ENCODE measurements at regions not wholly inside any gene's neighbourhood (a gene's known extent, or its start where the extent isn't known, plus 50 kb on each side); places are given as distances from the start of the nearest gene placed in this dataset.

DNA sequence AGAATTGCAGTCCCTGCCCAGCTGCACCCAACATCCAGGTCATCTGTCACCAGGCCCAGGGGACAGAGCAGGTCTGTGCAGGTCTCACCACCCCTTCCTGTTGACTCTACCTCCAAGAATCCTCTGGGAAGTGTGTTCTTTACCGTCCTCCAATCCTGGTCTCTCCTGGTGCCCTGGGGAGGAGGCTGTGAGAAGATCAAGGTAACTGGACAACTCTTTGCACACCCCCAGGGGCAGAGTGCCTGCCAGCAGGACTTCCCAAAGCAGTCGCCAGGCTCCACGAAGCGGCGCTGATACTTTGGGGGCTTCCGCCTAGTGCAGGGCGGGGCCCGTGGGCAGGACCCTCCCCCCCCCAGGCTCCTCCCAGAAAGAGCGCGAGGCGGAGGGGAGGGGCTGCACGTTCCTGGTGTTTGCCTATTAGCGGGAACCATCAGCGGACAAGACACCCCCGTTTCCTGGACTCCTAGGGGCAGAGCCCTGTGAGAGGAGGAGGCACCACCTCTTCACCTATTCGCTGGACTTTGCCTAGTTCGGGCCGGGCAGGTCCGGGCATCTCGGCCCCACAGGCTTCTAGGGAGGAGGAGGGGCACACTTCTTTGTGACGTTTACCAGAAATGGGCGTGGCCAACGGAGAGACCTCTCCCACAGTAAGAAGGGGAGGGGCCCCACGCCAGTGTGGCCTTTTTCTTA is 918.0 kb downstream of the AACS start:
- TF ChIP-seq, protein P1, sequence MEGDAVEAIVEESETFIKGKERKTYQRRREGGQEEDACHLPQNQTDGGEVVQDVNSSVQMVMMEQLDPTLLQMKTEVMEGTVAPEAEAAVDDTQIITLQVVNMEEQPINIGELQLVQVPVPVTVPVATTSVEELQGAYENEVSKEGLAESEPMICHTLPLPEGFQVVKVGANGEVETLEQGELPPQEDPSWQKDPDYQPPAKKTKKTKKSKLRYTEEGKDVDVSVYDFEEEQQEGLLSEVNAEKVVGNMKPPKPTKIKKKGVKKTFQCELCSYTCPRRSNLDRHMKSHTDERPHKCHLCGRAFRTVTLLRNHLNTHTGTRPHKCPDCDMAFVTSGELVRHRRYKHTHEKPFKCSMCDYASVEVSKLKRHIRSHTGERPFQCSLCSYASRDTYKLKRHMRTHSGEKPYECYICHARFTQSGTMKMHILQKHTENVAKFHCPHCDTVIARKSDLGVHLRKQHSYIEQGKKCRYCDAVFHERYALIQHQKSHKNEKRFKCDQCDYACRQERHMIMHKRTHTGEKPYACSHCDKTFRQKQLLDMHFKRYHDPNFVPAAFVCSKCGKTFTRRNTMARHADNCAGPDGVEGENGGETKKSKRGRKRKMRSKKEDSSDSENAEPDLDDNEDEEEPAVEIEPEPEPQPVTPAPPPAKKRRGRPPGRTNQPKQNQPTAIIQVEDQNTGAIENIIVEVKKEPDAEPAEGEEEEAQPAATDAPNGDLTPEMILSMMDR (IDR thresholded peaks at IDR 0.05; ENCODE audit: insufficient read depth, low read length, missing control alignments): no peak
- no peak for DNase-seq (ENCODE audit: low read depth, low spot score)
- CTCF ChIA-PET: no interaction called here
- POLR2A ChIA-PET: no interaction called here
- H3K4me3 ChIP-seq (ENCODE audit: low read depth, low read length): no peak overlapping the region

DNA sequence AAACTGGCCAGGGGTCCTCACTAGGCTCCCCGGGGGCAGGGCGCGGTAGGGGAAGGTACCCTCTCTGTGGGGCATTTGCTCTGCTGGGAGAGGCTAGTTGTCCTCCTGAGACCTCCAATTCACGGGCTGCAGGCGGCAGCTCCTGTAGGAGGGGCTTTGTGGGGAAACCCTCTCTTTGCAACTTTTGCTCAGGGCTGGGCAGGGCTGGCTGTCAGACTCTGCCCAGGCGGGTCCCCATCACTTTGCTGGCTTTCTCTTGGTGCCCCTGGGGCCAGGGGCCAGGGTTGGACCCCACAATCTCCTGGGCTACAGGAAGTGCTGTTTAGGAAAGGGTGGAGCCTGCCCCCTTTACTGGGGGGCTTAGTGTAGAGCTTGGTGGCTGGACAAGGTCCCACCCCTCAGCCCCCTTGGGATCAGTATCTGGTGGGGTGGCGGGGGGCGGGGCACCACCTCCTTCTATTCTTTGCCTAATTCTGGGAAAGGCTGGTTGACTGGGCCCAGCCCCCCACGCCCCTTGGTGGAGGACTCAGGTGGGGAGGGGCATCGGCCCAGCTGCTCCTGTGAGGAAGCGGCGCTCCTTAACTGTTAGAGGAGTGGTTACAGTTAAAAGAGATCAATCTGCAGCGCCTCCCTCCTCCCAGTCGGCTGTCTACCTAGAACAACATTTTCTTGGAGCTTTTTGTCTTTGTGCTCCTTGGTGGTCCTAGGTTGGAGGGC is 918.7 kb downstream of the AACS start:
- DNase-seq (ENCODE audit: low read depth, low spot score): no peak
- TF ChIP-seq, protein P1 (IDR thresholded peaks at IDR 0.05; ENCODE audit: insufficient read depth, low read length, missing control alignments): no peak
- POLR2A ChIA-PET: no interaction called here
- CTCF ChIA-PET: no interaction called here
- H3K4me3 ChIP-seq (ENCODE audit: low read depth, low read length): no peak overlapping the region

DNA sequence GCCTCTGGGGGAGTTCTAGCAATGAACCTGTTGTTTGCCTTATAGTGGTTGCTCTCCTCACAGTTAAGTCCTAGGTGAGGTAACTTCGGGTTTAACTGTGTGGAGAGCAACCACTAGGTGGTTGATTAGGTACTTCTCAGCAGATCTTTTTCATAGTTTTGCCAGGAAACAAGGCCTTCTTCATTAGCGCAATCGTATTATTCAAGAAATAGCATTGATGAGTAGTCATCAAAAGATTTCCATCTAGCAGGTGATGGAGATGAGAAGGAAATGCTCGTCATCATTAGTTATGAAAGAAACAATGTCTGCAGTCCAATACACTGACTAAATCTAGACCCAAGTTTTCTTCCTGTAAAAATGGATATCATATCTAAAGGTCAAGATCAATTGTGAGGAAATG is 923.3 kb downstream of the AACS start:
- POLR2A ChIA-PET: no interaction called here
- TF ChIP-seq, protein P1 (IDR thresholded peaks at IDR 0.05; ENCODE audit: insufficient read depth, low read length, missing control alignments): no peak
- CTCF ChIA-PET: no interaction called here
- H3K4me3 ChIP-seq (ENCODE audit: low read depth, low read length): no peak overlapping the region
- DNase-seq (ENCODE audit: low read depth, low spot score): no peak

DNA sequence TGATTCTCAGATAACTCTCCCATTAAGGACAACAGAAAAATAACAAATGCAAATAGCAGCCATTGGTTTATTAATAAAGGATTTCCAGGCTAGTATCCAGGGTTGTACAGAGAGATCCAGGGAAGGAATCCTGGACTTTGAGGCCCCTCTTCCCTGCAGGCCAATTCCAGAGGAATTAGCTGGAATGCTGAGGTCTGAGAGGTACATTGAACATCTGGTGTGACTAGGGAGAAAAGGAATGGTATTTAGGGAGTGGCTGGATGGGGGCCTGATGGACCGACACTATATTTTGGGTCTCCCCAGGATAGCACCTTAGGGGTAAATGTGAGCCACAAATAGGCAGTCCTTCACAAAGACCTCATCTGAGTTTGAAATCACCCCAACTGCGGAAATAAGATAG is 924.5 kb downstream of the AACS start:
- H3K4me3 ChIP-seq (ENCODE audit: low read depth, low read length): no peak overlapping the region
- ChIA-PET CTCF (no interaction called here), POLR2A (no interaction called here)
- TF ChIP-seq, protein P1 (IDR thresholded peaks at IDR 0.05; ENCODE audit: insufficient read depth, low read length, missing control alignments): no peak
- no peak for DNase-seq (ENCODE audit: low read depth, low spot score)

DNA sequence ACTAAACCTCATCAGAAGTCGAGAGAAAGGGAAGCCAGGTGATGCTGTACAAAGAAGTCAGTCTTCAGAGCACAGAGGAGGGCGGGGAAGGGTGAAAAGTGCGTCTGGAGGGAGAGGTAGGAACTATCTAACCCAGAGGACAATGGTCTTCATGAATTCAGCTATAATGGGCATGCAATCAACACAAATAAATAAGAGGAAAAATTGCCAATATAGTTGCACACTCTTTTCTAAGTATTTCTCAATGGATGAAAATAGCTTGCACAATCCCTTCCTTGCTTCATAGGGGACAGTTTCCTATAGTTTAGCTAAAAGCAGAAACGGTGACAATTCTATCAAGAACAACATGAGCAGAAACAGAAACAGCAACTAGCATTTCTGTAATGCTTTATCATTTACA is 931.2 kb downstream of the AACS start:
- no peak overlapping the region for H3K4me3 ChIP-seq (ENCODE audit: low read depth, low read length)
- TF ChIP-seq, protein P1 (IDR thresholded peaks at IDR 0.05; ENCODE audit: insufficient read depth, low read length, missing control alignments): no peak
- ChIA-PET POLR2A (no interaction called here), CTCF (no interaction called here)
- DNase-seq (ENCODE audit: low read depth, low spot score): no peak

DNA sequence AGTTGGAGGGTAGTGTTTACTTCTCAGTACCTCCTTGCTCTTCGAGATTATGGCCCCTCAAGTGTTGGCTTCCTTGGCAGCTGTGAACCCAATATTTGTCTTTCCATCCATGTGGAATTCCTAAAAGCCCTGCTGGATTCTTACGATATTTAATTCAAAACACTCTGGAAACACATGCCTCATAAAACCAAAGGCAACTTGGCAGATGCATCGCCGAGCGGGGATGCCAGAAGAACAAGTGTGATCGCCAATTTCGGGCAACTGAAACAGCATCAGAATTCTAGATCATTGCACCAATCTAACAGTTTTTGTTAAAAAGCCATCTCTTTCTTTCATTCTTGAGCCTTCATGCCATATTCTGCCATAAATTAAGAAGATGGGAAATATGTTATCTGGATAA is 934.4 kb downstream of the AACS start:
- POLR2A ChIA-PET: no interaction called here
- CTCF ChIA-PET: no interaction called here
- TF ChIP-seq, protein P1 (IDR thresholded peaks at IDR 0.05; ENCODE audit: insufficient read depth, low read length, missing control alignments): no peak
- no peak for DNase-seq (ENCODE audit: low read depth, low spot score)
- H3K4me3 ChIP-seq (ENCODE audit: low read depth, low read length): no peak overlapping the region
